ENCODE measurements at regions not wholly inside any gene's neighbourhood (a gene's known extent, or its start where the extent isn't known, plus 50 kb on each side); places are given as distances from the start of the nearest gene placed in this dataset.

GRCh38 chr6:139932671-139933070, 558.2 kb upstream of the CITED2 start:
- TF ChIP-seq CTCF (IDR thresholded peaks at IDR 0.05; ENCODE audit: insufficient read depth, low read length, severe bottlenecking): no peak
- DNase-seq (ENCODE audit: low read depth) (no peak), FAIRE-seq (no peak)
- Histone ChIP-seq H3K4me3 (ENCODE audit: low read depth, low read length) (no peak overlapping the region), H3K27me3 (ENCODE audit: control insufficient read depth, insufficient read depth, low read length) (no peaks in the 10 kb centered on the region), H3K36me3 (ENCODE audit: control insufficient read depth, insufficient read depth, low read length) (no peaks in the 10 kb centered on the region)

GRCh38 chr6:139931747-139932146, 557.3 kb upstream of the CITED2 start:
- no peak for TF ChIP-seq CTCF (IDR thresholded peaks at IDR 0.05; ENCODE audit: insufficient read depth, low read length, severe bottlenecking)
- Histone ChIP-seq H3K36me3 (ENCODE audit: control insufficient read depth, insufficient read depth, low read length) (no peaks in the 10 kb centered on the region), H3K4me3 (ENCODE audit: low read depth, low read length) (no peak overlapping the region), H3K27me3 (ENCODE audit: control insufficient read depth, insufficient read depth, low read length) (no peaks in the 10 kb centered on the region)
- DNase-seq (ENCODE audit: low read depth) (peak; percentile 55), FAIRE-seq (no peak)

GRCh38 chr6:139927742-139928305, 553.4 kb upstream of the CITED2 start:
- no peaks in the 10 kb centered on the region for H3K27me3 ChIP-seq (ENCODE audit: control insufficient read depth, insufficient read depth, low read length)
- TF ChIP-seq CTCF (IDR thresholded peaks at IDR 0.05; ENCODE audit: insufficient read depth, low read length, severe bottlenecking): no peak
- H3K4me3 ChIP-seq (ENCODE audit: low read depth, low read length): no peak overlapping the region
- DNase-seq (ENCODE audit: low read depth) (no peak), FAIRE-seq (no peak)
- H3K36me3 ChIP-seq (ENCODE audit: control insufficient read depth, insufficient read depth, low read length): no peaks in the 10 kb centered on the region

GRCh38 chr6:139927236-139927635, 552.8 kb upstream of the CITED2 start:
- Histone ChIP-seq H3K36me3 (ENCODE audit: control insufficient read depth, insufficient read depth, low read length) (no peaks in the 10 kb centered on the region), H3K27me3 (ENCODE audit: control insufficient read depth, insufficient read depth, low read length) (no peaks in the 10 kb centered on the region), H3K4me3 (ENCODE audit: low read depth, low read length) (no peak overlapping the region)
- no peak for FAIRE-seq
- no peak for TF ChIP-seq CTCF (IDR thresholded peaks at IDR 0.05; ENCODE audit: insufficient read depth, low read length, severe bottlenecking)
- peak; percentile 3 for DNase-seq (ENCODE audit: low read depth)

- no peak for TF ChIP-seq CTCF (IDR thresholded peaks at IDR 0.05; ENCODE audit: insufficient read depth, low read length, severe bottlenecking)
- DNase-seq (ENCODE audit: low read depth): no peak
- Histone ChIP-seq H3K36me3 (ENCODE audit: control insufficient read depth, insufficient read depth, low read length) (no peaks in the 10 kb centered on the region), H3K4me3 (ENCODE audit: low read depth, low read length) (no peak overlapping the region), H3K27me3 (ENCODE audit: control insufficient read depth, insufficient read depth, low read length) (no peaks in the 10 kb centered on the region)
- no peak for FAIRE-seq
Observed at GRCh38 chr6:139926711-139927110, 552.3 kb upstream of the CITED2 start.

Measured in bronchial epithelial cell (primary cell).